ENCODE measurements at regions not wholly inside any gene's neighbourhood (a gene's known extent, or its start where the extent isn't known, plus 50 kb on each side); places are given as distances from the start of the nearest gene placed in this dataset.
"Not testable (repeated sequence)": the region's sequence is repeated elsewhere in the genome, so short reads cannot be mapped to it uniquely, and the experiment has no call there.

DNA sequence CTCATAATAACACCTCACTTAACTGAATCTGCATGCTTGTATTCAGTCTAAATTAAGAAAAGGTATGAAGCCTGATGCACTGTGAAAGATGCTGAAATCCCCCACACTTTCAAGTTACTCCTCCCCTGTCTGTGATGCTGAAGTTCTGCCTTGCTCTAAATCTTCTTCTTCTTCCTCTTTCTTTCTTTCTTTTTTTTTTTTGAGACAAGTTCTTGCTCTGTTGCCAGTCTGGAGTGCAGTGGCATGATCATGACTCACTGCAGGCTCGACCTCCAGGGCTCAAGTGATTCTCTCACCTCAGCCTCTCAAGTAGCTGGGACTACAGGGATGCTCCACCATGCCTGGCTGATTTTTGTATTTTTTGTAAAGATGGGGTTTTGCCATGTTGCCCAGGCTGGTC lies 231.0 kb upstream of the B3GALT2 start:
- DNase-seq, result no peak

DNA sequence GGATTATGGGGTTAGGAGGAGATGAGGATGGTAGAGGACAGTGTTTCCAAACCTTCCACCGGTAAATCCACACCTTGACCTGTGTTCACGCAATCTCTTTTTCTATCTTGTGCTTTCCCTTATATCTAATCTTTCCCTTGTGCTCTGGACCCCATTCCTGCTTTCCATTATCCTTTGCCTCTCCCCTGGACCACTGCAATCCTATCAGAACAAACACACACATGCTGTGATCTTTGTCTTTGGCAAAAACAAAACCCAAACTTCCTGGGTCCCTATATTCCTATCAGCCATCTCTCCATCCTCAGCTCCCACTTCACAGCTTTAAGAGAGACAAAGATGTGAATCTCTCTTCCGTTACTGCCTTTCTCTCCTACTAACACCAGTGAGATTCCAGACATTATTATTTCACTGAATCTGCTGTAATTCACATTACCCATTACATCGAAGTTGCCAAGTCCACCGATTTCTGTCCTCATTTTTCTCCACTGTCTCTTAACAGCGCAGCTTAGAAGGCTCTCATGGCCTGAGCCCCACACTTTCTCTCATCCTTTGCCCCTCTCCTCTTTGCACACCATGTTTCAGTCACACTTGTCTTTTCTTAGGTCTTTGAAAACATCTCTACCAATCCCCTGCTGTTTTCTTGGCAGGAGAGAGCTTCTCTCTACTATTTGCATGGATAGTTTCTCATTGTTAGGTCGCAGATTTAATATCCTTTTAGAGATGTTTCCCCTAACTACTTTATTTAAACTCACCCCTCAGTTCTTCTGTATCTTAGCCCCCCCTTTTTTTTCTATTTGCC lies 230.0 kb upstream of the B3GALT2 start:
- no peak for DNase-seq

DNA sequence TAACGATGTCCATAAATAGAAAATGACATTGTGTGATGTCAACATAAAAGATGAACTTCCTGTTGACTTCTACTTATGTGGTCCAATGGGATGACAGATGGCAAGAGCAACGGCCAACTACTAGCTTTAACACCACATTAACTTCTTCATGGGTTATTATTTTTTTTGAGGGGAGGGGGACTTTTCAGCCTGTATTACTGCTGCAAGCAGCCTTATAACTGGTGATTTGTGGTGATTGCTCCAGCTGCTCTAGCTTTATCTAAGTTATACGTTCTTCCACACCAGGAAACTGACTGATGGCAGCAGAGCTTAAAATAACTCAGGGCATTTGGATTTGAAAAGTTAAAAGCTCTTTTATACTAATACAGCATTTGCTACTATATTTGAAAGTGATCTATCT lies 228.8 kb upstream of the B3GALT2 start:
- DNase-seq, result no peak

DNA sequence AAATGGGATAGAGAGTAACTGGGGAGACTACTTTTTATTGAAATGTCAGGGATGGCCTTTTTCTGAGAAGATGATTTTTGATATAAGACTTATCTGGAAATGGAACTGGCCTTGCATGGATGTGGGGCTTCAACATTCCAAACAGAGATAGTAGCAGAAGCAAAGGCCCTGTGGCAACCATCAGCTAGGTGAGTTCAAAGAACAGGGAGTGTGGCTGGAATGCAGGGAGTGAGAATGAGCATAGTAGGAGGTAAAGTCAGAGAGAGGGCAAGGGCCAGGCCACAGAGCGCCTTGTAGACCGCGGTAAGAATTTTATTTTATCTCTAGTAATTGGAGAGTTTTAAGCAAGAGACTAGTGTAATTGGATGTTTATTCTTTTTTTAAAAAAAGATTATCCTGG lies 227.0 kb upstream of the B3GALT2 start:
- DNase-seq, result no peak

DNA sequence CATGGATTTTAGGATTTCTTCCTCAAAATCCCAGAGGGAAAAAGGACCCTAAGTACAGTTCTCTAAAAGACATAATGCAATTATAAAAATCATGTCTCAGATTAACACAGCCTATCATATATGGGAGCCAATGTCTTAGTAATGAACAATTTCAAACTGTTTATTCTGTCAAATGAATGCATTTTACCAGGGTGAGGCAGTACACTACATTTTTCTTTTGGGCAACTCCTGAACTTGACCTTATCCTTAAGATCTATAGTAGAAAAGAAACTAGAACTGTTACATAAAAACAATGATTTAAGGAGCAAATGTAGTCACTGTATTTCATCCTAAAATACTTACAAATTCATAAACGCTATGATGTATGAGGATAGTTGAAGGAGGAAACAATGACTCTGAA lies 226.3 kb upstream of the B3GALT2 start:
- no peak for DNase-seq

DNA sequence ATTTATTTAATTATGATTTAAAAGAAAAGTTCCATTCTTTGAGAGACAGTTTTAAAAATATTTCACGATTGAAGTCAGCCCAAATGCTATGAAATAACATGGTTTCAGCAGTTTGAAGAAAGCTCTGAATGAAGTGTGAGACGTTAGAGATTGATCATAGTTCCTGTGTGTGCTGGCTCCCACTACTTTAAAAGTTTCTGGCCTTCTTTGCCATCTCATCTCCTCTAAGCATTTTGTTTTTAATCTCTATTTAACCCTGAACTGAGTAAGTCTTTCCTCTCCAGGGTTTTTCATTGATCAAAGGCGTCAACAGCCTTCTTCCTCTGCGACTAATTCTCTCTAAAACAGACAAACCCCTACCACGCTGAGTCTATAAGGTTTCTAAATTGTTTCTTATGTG lies 225.3 kb upstream of the B3GALT2 start:
- DNase-seq, result no peak

DNA sequence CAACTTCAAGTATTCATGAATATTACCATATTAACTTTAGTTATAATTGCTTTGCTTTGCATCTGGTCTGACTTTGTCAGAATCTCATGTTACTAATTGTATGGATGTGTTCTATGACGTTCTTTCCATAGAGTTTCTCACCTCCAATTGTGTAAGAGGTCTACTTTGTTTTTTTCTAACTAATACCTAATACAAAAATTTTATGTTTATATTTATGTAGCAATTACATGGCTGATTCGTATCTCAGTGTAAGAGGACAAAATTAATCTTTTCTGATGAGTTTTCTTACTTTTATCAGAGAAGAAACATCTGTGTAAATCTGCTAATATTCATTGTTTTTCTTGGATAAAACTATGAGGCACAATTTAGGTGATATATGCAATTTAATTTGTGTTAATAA lies 224.8 kb upstream of the B3GALT2 start:
- DNase-seq, result no peak

DNA sequence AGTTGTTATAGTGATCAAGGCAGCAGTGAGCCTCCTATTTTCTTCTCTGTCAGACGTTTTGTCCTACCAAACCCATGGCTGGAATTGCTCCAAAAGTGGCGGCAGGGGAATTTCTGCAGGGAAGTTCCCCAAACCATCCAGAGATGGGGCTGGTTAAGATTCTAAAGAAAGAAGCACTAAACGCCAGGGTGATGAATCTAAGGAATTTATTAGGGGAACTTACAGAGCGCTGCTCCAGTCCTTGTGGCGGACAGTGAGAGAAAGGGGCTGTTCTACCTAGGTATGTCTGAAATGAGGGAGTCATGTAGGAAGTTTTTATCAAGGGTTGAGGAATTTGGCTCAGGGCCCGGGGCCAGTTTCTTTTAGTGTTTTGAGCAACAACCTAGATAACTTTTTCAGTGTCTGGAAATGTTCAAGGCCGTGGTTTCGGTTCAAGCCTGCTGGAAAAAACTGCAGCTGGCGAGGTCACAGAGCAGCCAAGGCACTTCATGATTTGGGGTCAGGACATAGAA lies 222.4 kb upstream of the B3GALT2 start:
- DNase-seq, result no peak

DNA sequence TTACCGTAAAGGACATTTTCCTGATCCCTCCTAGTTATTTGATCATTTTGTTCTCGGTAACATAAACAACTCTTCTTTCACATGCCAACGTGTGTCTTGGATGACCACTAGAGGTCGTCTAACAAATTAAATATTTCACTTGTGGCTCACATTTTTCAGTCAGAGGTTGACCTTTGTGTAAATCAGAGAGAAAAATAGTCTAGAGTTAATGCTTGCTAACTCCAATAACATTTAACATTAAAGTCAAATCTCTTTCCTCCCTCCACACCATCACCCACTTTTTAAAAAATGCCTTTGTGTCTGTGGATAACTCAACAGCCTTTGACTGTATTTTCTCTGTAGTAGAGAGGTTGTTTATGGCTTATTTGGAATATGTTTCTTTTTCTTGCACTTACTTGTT lies 220.5 kb upstream of the B3GALT2 start:
- peak in 1 of 14 donors; percentile 3 for DNase-seq

DNA sequence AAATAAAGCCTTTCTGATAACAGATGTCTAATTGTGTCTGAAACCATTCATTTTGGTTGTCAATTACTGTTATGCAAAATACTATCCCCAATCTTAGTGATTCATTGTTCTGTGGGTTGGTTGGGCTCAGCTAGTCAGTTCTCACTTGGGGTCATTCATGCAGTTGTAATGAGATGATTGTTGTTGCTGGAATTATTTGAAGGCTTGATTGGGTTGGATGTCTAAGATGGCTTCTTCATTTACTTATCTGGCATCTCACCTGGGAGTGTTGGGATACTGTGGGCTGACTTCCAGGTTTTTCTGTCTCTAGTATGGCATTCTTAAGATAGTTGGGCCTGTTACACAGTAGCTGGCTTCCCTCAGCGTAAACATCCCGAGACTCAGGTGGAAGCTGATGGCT lies 217.8 kb upstream of the B3GALT2 start:
- DNase-seq, result no peak

DNA sequence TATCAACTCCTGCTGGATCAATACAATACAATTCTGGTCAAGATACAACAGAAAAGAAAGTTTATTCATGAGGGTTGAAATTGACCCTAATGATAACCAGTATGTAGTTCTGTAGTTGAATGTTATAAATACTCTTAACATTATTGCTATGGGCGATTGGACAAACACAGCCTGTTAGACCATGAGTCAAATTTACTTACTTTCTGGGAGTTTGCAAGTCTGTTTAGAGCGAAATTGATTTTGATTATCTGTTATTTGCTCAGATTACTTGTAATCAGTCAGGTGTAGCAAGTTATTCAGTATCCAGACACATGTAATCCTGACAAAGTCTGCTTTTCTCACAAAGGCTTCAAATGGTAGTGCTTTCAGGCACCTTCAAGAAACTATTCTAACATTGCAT lies 216.6 kb upstream of the B3GALT2 start:
- DNase-seq, result no peak

DNA sequence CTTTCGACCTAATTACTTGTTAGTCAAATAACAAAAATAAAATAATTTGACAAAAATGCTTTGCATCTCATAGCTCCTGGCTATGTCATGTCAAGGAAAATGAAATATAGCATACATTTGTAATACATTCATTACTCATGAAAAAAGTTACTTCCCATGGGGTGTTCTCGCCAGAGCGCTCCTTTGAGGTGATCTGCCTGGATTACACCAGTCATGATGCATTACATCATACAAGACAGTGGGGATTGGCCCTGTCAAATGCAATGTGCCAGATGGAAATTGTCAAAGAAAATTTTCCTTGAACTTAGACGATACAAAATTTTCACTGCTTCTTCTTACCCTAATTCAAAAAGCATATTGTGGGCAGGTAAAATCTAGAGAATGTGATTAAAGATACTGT lies 215.6 kb upstream of the B3GALT2 start:
- no peak for DNase-seq

DNA sequence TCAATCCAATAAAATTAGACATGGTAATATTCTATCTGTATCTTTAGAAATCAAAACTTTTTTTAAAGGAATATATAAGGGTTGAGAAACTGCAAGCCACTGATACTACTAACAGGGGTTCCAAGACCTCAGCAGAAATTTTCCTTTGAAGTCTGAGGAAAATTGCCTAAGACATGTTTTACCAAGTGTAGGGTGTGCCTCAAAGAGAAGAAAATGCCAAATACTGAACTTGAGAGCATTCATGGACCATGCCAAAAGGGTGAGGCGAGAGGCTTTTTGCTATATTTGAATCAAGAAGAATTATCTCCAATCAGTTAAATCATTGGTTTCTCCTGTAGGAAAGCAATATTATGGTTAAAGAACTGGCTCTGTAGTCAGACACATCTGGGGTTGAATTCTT lies 207.9 kb upstream of the B3GALT2 start:
- no peak for DNase-seq

DNA sequence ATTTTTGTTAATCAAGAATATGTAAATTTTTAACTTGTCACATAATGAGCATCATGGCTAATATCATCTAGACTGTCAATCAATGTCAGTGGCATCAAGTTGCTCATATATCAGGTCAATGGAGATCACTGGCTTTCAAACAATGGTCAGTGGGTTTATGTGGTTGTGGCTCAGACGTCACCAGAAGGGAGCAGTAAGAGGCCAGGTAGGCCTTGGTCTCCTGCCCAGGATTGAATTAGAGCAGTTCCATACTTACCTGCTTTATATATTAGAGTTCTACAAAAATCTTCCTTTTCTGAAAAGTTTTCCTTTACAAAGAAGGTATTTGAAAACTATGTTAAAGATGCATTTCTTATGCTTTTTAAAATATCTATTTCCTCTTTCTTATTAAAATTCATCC lies 206.3 kb upstream of the B3GALT2 start:
- no peak for DNase-seq

DNA sequence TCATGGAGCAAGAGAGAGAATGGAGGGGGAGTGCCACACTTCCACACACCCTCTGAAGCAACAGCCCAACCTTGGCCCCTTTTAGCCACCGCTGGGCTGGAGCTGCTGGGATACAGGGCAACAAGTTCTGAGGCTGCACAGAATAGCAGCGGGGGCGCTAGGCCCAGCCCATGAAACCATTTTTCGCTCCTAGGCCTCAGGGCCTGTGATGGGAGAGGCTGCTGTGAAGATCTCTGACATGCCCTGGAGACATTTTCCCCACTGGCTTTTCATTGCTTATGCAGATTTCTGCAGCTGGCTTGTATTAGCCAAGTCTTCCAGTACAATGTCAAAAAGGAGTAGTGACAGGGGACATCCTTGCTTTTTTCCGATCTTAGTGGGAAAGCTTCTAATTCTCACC lies 202.3 kb upstream of the B3GALT2 start:
- no peak for DNase-seq

DNA sequence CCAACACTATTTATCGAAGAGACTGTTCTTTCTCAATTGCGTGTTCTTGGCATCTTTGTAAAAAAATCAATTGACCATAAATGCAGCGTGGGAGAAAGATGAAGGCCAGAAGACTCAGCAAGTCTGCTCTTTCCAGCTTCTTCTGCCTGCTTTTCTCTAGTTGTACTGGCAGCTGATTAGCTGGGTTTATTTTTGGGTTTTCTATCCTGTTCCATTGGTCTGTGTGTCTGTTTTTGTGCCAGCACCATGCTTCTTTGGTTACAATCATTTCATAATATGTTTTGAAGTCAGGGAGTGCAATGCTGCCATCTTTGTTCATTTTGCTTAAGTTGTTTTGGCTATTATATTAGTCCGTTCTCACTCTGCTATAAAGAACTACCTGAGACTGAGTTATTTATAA lies 201.8 kb upstream of the B3GALT2 start:
- no peak for DNase-seq

DNA sequence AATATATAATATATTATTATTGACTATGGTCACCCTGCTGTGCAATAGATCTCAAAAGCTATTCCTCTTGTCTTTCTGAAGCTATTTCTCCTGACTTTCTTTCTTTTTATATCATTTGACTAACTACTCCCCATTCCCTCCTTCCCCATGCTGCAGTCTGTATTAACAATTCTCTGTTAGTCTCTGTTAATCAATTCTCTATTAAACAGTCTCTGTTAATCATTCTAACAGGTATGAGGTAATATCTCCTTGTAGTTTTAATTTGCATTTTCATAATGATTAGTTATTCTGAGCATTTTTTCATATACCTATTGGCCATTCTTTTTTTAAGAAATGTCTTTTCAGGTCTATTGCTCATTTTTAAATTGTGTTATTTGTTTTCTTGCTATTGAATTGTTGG lies 201.0 kb upstream of the B3GALT2 start:
- no peak for DNase-seq

DNA sequence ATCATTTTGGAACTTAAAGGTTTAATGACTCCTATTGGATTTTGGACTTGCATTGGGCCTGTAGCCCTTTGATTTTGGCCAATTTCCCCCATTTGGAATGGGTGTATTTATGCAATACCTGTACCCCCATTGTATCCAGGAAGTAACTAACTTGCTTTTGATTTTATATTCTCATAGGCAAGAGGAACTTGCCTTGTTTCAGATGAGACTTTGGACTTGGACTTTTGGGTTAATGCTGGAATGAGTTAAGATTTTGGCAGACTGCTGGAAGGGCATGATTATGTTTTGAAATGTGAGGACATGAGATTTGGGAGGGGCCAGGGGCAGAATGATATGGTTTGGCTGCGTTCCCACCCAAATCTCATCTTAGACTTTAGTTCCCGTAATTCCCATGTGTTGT lies 192.0 kb upstream of the B3GALT2 start:
- not testable (repeated sequence) for DNase-seq

DNA sequence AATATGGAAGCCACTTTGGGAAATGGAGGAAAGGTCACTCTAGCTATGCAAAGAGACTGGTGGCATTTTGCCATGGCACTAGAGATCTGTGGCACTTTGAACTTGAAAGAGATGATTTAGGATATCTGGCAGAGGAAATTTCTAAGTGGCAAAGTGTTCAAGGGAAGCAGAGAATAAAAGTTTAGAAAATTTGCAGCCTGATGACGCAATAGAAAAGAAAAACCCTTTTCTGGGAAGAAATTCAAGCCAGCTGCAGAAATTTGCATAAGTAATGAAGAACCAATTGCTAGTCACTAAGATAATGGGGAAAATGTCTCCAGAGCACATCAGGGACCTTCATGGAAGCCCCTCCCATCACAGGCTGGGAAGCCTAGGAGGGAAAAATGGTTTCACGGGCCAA lies 191.1 kb upstream of the B3GALT2 start:
- no peak for DNase-seq

DNA sequence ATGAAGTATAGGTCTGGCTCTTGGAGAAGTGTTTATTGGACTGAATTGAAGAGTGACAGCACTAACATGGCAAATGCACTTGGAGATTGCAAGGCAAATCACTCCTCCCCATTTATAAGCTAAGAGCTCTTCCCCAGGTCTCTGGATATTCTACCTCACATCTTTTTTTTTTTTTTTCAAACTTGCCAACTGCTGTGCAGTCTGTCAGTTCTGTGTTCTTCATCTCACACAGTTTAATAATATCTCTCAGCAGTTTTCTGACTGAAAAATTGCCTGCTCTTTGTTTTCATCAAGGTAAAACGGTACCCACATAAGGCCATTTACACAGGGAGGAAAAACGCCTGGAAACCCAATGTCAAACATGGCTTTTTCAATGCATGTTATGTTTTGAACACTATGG lies 186.1 kb upstream of the B3GALT2 start:
- DNase-seq, result no peak

DNA sequence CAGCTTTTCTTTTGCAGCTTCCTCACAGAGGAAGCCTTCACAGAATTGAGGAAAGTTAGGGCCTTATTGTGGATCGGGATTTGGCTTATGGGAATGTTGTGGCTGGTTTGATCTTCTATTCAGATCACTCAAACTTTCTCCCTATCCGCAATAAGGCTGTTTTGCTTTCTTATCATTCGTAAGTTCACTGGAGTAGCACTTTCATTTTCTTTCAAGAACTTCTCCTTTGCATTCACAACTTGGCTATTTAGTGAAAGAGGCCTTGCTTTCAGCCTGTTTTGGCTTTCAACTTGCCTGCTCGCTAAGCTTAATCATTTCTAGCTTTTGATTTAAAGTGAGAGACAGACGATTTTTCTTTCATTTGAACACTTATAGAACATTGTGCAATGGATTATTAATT lies 181.9 kb upstream of the B3GALT2 start:
- DNase-seq, result no peak

DNA sequence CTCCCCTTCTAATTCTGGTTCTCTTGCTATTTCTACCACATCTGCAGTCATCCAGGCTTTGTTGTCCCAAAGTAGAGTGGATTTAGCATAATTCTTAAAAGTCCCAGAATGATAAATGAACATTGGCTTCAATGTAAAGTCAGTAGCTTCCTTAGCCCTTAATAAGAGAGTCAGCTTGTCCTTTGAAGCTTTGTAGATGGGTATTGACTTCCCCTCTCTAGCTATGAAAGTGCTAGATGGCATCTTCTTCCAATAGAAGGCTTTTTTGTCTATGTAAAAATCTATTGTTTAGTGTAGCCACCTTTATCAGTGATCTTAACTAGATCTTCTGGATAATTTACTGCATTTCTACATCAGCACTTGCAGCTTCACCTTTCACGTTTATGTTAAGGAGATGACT lies 181.4 kb upstream of the B3GALT2 start:
- DNase-seq, result no peak

DNA sequence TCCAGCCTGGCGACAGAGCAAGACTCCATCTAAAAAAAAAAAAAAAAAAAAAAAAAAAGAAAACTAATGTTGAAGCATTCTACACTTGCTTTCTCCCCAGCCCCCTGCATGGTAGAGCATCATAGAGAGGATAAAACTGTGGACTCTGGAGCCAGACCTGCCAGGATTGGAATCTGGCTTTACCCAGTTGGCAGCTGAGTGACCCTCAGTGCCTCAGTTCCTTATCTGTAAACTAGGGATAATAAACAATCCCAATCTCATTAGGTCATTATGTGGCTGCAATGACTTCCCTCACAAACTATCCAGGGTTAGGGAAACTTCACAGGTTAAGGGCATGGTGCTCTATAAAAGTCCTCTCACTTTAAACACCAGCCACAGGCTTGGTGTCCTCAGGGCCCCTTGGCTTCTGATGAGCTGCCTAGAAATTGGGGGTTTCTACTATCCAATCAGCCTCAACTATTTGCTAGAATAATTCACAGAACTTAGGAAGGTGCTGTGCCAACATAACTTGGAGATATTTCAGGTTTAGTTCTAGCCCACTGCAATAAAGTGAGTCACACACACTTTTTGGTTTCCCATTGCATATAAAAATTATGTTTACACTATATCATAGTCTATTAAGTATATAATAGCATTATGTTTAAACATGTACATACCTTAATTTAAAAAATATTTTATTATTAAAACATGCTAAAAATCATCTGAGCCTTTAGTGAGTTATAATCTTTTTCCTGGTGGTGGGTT lies 180.5 kb upstream of the B3GALT2 start:
- no peak for DNase-seq

DNA sequence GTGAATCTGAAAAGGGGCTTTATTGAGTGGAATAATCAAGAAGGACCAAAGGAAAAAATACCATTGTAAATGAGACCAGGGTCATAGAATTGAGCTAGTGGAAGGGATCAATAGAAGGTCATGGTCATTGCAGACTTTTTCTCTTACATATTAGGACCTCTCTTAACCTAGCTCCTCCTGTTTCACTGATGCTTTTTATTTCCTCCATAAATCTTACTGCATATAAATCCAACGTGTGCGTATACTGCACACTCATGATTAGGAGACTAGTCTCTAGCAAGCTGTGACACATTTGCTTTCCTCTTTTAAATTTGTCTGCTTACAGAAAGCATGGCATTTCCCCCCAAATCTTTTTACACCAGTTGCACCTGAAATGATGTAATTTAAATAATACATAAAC lies 179.6 kb upstream of the B3GALT2 start:
- no peak for DNase-seq
